ENCODE measurements at regions not wholly inside any gene's neighbourhood (a gene's known extent, or its start where the extent isn't known, plus 50 kb on each side); places are given as distances from the start of the nearest gene placed in this dataset.

- DNase-seq (ENCODE audit: low read depth) = no peak
Observed at GRCh38 chr2:239516286-239516953, 115.6 kb upstream of the HDAC4 start.

GRCh38 chr2:239514754-239515530 is 114.1 kb upstream of the HDAC4 start:
- DNase-seq (ENCODE audit: low read depth) = no peak

- DNase-seq (ENCODE audit: low read depth) = no peak
Observed at GRCh38 chr2:239512054-239512453, 111.2 kb upstream of the HDAC4 start.

GRCh38 chr2:239509373-239510143 is 108.7 kb upstream of the HDAC4 start:
- DNase-seq (ENCODE audit: low read depth) = no peak

GRCh38 chr2:239508261-239508660 is 107.4 kb upstream of the HDAC4 start:
- DNase-seq (ENCODE audit: low read depth) = no peak

GRCh38 chr2:239507576-239508258 is 106.9 kb upstream of the HDAC4 start:
- DNase-seq (ENCODE audit: low read depth) = no peak

GRCh38 chr2:239506961-239507360 is 106.1 kb upstream of the HDAC4 start:
- DNase-seq (ENCODE audit: low read depth) = no peak

- DNase-seq (ENCODE audit: low read depth) = no peak
Observed at GRCh38 chr2:239506101-239506857, 105.5 kb upstream of the HDAC4 start.

GRCh38 chr2:239504643-239505235 is 103.9 kb upstream of the HDAC4 start:
- no peak for DNase-seq (ENCODE audit: low read depth)

GRCh38 chr2:239502430-239503186 is 101.8 kb upstream of the HDAC4 start:
- no peak for DNase-seq (ENCODE audit: low read depth)

- DNase-seq (ENCODE audit: low read depth) = no peak
Observed at GRCh38 chr2:239500574-239501550, 100.0 kb upstream of the HDAC4 start.

GRCh38 chr2:239499726-239500573 is 99.1 kb upstream of the HDAC4 start:
- DNase-seq (ENCODE audit: low read depth) = no peak

- DNase-seq (ENCODE audit: low read depth) = no peak
Observed at GRCh38 chr2:239498981-239499634, 98.3 kb upstream of the HDAC4 start.

GRCh38 chr2:239498576-239498975 is 97.8 kb upstream of the HDAC4 start:
- no peak for DNase-seq (ENCODE audit: low read depth)

- DNase-seq (ENCODE audit: low read depth) = no peak
Observed at GRCh38 chr2:239496700-239497099, 95.9 kb upstream of the HDAC4 start.

GRCh38 chr2:239495791-239496233 is 95.0 kb upstream of the HDAC4 start:
- no peak for DNase-seq (ENCODE audit: low read depth)

- DNase-seq (ENCODE audit: low read depth) = no peak
Observed at GRCh38 chr2:239495175-239495574, 94.4 kb upstream of the HDAC4 start.

GRCh38 chr2:239494578-239494977 is 93.8 kb upstream of the HDAC4 start:
- DNase-seq (ENCODE audit: low read depth) = no peak
